GM19463 (cell line): ENCODE measurements at regions not wholly inside any gene's neighbourhood (a gene's known extent, or its start where the extent isn't known, plus 50 kb on each side); places are given as distances from the start of the nearest gene placed in this dataset.
A peak's percentile ranks its signal among the peaks of the same experiment; 100 is the strongest.
"Not testable (repeated sequence)": the region's sequence is repeated elsewhere in the genome, so short reads cannot be mapped to it uniquely, and the experiment has no call there.

Experiments used
- ATAC-seq: cut with Tn5 transposase; IDR thresholded peaks from one replicate; pipeline ENCODE4 v1.9.1; 2021; ENCODE audit warnings: mild to moderate bottlenecking, moderate library complexity; ENCODE audit not compliant: unreplicated experiment

GRCh38 chr3:181974198-181974597 lies 262.5 kb downstream of the SOX2 start:
- no peak for ATAC-seq

- ATAC-seq: no peak
Observed at GRCh38 chr3:181976526-181976925, 264.8 kb downstream of the SOX2 start.

DNA sequence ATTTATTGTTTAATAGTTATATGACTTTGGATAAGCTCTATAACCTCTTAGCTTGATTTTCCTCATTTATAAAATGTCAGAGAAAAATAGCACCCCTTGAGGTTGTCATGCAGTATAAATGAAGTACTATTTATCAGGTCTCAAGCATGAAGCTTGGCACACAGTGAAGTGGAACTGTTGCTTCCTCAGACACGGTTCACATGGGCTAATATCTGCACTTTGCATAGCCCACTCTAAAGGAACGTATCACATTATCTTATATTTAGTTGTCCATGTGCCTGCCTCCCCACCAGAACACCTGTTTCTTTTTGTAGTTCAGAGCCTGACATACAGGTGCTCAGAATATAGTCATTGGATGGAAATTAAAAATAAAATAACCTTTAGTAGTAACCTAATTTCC lies 273.7 kb downstream of the SOX2 start:
- ATAC-seq: no peak

DNA sequence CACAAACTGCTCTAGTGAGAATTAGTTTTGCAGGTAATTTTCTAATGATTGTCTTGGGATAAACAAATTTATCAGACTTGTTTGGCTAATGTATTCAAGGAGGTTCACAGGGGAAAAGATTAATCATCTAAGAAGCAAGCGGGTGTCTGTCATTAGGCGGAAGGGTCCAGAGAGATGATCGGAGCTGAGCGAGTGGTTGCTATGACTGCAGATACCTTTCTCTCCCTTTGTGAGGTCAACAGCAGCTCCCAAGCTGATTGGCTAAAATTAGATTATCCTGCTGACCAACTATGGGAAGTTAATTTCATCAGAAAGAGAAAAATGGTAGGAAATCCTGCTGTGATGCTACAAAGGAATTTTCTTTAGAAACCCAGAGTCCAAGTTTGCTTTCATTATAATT lies 276.0 kb downstream of the SOX2 start:
- ATAC-seq: no peak

- no peak for ATAC-seq
Observed at GRCh38 chr3:181998828-181999227, 287.1 kb downstream of the SOX2 start.

DNA sequence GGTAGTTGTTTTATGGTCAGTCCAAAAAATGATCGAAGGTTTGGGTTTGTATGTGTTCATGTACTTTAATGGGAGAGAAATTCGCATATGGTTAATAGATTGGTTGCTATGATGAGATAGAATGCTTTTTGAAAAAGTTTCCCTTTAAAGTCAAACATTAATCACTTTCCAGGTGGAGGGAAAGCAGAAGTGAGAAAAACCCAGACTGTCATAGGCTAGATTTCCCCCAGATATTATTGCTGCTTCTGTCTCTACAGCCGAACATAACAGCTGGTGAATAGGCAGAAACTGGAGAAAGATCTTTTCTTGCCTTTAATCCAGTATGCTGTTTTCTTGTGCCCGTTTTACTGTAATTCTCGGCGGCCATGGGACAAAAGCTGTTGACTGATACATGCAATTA lies 287.6 kb downstream of the SOX2 start:
- ATAC-seq: peak; percentile 84

DNA sequence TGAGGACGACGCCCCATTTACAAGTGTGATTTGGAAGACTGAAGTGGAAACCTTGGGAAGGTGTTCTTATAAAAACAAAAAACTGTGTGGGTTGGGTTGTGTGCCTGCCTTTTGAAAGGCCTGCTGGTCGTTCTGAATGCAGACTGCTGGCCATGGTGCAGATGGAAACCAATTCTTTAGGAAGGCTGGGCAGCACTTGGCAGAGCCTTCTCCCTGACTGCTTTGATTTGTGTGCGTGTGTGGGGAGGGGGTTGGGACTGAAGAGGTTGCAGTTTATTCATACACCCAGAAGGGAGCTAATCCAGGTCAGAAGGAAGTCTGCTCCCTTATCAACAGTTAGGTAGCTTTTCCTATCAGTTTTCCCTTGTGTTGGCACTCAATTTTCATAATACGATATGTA lies 288.7 kb downstream of the SOX2 start:
- no peak for ATAC-seq

- ATAC-seq: no peak
Observed at GRCh38 chr3:182005219-182005618, 293.5 kb downstream of the SOX2 start.

GRCh38 chr3:182005701-182006100 lies 294.0 kb downstream of the SOX2 start:
- ATAC-seq: no peak

DNA sequence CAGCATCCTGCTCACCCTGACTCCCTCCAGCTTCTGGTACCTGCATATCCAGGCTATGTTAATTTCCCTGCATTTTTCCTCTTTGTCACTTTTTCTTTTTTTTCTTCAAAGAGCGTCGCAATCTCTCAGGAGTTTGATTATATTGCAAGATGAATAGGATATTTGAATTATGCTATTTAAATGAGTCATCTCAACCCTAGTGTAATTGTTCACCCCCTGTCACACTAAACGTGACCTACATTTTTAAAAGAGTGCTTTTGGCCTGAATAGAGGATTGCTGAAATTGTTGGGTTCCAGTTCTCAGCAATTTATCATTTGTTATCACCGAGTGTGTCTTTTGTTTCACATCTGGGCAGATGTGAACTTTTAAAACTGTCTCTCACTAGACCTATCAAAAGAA lies 294.7 kb downstream of the SOX2 start:
- ATAC-seq: no peak

DNA sequence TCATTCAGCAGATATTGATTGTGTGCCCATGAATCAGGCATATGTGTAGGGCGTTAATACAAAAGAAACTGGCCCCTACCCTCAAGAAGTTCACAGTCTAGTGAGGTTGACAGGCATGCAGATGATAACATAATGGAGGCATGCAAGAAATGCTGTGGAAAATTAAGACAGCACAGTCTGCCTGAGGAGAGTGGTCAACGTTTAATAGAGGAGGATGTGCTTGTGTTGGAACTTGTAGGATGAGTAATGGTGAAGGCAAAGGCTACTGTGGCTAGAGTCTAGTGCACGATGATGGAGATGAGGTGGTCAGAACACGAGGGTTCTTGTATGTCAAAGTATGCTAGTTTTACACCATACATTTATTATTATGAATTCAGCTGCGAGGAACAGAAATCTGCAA lies 295.7 kb downstream of the SOX2 start:
- ATAC-seq: no peak

GRCh38 chr3:182018361-182018760 lies 306.6 kb downstream of the SOX2 start:
- no peak for ATAC-seq

GRCh38 chr3:182019926-182020325 lies 308.2 kb downstream of the SOX2 start:
- no peak for ATAC-seq

- ATAC-seq: no peak
Observed at GRCh38 chr3:182023843-182024242, 312.1 kb downstream of the SOX2 start.

DNA sequence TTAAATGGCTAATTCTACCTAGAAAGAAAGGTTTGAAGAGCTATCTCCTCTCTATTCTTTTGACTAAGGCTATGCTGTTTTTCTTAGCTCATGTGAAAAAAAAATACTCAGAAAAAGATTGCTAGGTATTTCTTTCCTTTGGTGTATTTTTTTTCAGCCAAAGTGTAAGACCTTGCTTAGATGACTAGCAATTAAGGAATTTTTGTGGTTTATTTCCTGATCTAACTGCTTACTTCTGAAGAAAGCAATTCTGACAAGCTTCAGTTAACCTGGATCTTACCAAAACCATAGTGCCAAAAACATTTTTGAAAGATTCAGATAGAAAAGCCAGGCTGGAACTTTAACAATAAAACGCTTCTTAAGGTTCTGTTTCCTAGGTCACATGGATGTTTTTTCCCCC lies 315.6 kb downstream of the SOX2 start:
- no peak for ATAC-seq

DNA sequence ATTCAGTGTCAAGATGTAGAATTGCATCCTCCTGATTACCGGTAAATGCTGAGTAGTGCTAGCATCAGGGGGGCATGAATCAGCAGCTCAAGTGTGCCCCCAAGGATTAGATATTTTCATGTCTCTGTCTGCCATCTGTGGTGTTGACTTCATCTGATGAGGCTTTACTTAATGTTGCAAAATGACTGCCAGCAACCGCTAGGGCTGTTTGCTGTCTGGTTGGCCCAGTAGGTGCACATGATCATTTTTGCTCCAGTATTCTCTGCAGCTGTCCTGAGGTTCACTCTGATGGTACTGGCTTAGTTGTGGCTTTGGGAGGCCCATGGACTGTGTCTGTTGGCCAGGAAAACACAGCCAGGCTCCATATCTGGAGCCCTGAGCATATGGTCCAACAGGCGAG lies 316.4 kb downstream of the SOX2 start:
- no peak for ATAC-seq

DNA sequence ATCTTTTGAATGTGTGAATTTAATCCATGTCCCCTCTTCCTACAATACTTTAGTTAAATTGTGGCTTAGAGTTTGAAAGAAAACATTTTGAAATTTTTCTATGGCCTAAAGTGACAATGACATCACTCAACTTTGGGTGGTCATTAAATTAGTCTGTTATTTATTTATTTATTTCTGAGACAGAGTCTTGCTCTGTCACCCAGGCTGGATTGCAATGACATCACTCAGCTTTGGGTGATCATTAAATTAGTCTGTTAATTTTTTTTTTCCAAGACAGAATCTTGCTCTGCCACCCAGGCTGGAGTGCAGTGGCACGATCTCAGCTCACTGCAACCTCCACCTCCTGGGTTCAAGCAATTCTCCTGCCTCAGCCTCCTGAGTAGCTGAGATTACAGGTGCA lies 322.5 kb downstream of the SOX2 start:
- ATAC-seq: not testable (repeated sequence)

GRCh38 chr3:182035324-182035723 lies 323.6 kb downstream of the SOX2 start:
- ATAC-seq: no peak

GRCh38 chr3:182036382-182036781 lies 324.7 kb downstream of the SOX2 start:
- no peak for ATAC-seq

- ATAC-seq: no peak
Observed at GRCh38 chr3:182041668-182042291, 330.1 kb downstream of the SOX2 start.

- no peak for ATAC-seq
Observed at GRCh38 chr3:182045736-182046135, 334.0 kb downstream of the SOX2 start.

GRCh38 chr3:182046166-182046764 lies 334.5 kb downstream of the SOX2 start:
- no peak for ATAC-seq

GRCh38 chr3:182050932-182051331 lies 339.2 kb downstream of the SOX2 start:
- no peak for ATAC-seq
